ENCODE measurements at regions not wholly inside any gene's neighbourhood (a gene's known extent, or its start where the extent isn't known, plus 50 kb on each side); places are given as distances from the start of the nearest gene placed in this dataset.

DNA sequence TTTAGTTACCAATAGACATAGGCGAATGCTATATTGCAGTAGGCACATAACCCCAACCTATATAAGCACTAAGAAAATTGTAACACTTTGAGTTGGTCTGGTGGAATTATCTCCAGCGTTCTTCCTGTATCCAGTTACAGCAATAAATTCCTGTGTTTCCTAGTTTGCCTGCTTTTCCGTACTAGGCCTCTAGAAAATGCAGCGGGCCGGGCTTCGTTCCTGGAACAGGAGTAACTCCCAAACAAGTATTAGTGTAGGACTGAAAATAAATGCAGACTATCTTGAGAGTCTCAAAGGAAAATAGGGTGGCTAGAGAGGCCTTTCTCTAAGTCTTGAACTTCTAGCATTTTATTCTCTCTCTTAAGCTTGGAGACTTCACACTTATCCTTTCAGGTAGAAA is 159.8 kb downstream of the OR13H1 start:
- no peak for DNase-seq (ENCODE audit: low read depth)

DNA sequence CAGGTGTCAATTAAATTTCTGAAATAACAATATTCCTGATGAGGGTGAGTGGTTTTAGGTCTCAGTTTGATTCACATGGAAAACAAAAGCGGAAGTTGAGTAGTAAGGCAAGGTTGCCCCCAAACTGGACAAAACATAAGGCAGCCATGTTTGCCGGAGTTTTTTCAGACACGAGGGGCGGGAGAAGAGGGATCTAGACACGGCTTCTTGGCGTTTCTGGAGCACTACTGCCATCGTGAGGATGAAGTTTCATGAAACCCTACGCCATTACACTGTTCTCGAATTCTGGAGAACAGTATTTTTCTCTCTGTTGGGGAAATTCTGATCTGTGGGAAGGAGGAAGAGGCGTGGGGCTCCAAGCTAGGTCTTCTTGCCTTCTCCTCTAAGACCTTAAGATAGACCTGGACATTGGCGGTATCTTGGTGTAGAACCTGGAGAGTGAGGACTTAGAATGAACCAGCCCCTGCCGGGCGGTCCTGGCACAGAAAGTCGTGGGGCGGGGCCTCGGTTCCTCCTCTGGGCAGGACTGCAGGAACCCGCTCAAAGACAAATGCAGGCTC is 160.3 kb downstream of the OR13H1 start:
- no peak for DNase-seq (ENCODE audit: low read depth)

DNA sequence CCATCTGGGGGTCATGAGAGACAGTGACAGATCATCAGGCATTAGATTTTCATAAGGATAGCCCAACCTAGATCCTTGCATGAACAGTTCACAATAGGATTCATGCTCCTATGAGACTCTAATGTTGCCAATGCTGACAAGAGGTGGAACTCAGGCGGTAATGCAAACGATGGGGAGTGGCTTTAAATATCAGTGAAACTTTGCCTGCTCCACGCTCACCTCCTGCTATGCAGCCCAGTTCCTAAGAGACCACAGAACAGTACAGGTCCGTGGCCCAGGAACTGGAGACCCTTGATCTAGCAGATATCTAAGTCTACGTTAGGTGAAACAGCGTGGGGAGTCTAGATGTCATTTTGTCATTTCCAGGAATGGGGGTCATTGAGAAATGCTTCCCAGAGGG is 165.7 kb downstream of the OR13H1 start:
- no peak for DNase-seq (ENCODE audit: low read depth)

DNA sequence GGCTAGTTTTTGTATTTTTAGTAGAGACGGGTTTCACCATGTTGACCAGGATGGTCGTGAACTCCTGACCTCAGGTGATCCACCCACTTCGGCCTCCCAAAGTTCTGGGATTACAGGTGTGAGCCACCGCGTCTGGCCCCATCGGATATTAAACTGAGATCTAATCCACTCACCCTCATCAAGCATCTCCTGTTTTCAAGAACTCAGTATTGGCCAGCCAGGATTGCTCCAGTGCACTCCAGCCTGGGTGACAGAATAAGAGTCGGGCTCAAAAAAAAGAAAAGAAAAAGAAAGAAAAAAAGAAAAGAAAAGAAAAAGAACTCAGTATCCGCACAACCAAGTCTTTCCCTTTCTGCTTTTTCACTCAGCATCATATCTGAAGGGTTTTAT is 167.6 kb downstream of the OR13H1 start:
- no peak for DNase-seq (ENCODE audit: low read depth)

DNA sequence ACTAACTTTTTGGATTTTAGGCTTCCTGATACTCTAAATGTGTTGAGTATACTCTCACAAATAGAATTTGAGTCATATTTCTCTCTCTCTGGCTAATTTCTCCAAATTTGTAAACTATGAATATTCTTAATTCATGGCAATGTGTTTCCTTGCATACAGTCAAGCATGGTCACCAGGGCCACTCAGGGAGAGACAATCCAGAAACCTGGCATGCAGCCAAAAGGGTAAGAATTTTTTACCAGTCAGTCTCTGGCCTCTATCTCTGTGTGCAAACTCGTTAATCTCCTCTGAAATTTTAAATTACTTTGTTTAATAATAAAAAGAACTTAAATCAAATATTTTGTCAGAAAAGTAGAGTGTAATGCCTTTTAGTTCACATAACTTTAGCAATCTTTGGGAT is 179.8 kb downstream of the OR13H1 start:
- DNase-seq (ENCODE audit: low read depth), result no peak

DNA sequence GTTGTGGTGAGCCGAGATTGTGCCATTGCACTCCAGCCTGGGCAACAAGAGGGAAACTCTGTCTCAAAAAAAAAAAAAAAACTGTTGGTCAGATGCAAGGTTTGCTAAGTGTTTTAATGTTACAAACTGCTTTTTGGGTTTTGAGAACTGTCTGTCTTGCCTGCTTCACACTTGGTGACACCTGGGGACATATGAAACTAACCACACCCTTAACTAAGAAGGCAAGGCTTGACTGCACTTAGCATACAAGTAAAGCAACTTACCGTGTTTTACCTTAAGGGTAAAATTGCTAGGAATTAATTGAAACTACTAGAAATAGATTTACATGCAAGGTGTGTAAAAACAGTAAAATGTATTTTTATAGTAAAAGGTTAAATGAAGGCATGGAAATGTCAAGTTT is 180.4 kb downstream of the OR13H1 start:
- DNase-seq (ENCODE audit: low read depth), result no peak

DNA sequence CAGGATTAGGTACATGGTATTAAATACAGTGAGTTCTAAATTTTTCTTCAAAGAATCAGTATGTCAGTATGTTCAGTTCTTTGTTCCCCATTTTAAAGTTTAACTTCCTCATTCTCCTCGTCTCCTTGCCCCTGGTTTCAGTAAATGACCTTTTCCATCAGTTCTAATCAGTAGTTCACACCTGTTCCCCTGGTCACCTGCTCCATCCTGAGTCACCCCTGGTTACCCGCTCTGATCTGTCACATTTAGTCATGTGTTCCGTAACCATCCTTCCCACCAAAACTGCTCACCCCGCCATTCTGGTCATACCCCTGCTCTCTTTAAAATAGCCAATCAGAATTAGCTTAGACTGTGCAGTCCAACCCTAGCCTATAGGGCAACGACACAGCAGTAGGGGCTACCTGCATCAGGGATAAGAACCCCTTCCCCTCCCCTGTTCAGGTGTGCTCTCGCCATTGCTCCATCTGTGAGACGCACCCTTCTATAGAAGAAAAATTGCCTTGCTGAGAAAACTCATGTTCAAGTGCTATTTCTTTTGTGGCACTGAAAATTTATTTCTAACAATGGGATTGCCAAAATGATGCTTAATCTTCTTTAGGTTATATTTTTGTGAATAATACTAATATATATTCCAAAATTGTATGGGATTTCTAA is 181.3 kb downstream of the OR13H1 start:
- DNase-seq (ENCODE audit: low read depth), result no peak

DNA sequence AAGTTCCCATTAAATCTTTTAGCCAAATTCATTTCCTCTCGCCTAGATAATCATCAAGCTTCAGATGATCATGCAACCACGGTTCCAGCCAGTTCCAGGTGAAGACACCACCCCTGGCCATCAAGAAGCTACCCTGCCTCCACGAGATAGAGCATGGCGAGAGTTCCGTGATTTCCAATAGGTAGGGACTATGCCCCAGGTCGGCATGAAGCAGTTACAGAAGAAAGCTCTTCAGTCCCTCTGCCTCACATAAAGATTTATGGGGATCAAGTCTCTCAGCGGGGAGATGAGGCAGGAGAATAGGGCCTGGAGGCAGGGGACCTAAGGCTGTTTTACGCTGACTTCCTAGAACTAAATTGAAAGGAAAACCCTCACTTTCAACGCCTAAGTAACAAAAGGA is 183.9 kb downstream of the OR13H1 start:
- no peak for DNase-seq (ENCODE audit: low read depth)

DNA sequence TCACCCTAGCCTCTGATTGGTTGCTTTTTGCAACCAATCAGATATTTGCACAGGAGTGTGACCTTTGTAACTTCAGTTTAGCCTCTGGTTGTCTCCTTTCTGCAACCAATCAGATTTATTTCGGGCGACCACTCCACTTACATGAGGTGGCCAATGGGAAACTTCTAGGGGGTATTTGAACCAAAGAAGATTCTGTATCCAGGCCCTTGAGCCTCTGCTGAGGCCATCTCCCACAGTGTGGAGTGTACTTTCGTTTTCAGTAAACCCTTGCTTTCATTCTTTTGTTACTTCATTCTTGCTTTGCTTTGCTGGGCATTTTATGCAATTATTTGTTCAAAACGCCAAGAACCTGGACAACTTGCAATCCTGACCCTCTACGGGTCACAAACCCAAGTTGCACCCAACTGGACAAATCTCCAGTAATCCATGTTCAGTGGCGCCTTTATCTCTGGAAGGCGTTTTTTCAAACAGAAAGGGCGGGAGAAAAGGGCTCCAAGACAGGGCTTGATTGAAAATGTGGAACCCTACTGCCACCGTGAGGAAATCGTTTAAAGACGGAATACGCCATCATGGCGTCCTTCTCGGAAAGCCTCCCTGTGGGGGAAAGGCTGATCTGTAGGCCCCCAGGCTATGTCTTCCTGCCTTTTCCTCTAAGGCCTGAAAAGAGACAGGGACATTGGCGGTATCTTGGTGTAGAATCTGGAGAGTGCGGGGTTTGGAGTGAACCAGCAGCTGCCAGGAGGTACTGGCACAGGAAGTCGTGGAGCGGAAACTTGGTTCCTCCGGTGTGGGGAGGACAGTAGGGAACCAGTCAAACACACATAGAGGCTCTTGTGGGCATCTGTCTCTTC is 184.6 kb downstream of the OR13H1 start:
- no peak for DNase-seq (ENCODE audit: low read depth)

DNA sequence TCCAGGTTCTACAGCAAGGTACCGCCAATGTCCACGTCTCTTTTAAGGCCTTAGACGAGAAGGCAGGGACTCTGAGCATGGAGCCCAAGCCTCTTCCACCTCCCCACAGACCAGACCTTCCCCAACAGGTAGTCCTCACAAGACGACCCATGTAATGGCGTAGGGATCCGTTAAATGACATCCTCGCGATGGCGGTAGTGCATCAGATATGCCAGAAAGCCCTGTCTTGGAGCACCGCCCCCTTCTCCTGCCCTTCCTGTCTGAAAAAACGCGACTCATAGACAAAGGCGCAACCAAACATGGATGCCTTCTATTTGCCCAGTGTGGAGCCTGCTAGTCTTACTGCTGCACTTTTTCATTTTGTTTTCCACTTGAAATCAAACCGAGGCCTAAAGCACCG is 185.4 kb downstream of the OR13H1 start:
- no peak for DNase-seq (ENCODE audit: low read depth)

DNA sequence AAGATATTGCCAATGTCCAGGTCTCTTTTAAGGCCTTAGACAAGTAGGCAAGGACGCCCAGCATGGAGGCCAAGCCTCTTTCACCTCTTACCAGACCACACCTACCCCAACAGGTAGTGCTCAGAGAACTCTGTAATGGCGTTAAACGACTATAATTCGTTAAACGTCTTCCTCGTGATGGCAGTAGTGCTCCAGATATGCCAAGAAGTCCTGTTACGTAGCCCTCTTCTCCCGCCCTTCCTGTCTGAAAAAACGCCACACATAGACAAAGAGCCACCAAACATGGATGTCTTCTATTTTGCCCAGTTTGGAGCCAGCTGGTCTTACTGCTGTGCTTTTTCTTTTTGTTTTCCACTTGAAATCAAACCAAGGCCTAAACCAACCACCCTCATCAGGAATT is 190.7 kb downstream of the OR13H1 start:
- DNase-seq (ENCODE audit: low read depth), result no peak

DNA sequence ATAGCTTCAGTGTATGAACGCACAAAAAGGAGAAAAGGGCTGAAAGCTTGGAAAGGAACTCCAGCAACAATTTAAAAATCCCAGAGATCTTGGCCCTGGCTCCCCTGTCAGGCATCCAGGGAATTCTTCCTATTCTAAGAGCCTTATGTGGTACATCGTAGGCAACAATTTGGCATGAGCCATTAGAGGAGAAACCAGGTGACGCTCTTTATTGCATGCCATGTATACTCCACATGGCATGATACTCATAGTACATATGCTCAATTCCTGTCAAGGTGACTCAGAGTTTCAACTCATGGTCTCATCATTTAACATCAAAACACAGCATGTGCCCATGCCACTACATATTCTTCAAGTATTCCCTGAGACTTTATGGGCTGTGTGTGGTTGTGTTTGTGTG is 191.3 kb downstream of the OR13H1 start:
- no peak for DNase-seq (ENCODE audit: low read depth)

DNA sequence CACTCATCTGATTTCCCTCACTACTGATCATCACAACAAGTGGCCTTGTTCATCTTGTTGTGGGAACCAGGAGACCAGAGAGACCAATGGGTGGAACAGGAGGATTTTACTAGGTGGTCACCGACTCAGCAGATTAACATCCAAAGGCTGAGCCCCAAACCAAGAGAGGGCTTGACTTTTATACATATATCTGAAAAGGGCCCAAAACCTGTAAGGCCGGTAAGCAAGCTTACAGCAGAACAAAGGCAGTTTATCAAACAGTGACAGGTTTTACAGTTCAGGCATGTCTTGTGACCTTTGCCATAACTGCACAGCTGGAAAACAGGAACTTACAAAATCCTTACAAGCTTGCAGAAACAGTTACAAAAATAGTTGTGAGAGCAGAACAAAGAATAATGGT is 195.9 kb downstream of the OR13H1 start:
- DNase-seq (ENCODE audit: low read depth), result no peak

DNA sequence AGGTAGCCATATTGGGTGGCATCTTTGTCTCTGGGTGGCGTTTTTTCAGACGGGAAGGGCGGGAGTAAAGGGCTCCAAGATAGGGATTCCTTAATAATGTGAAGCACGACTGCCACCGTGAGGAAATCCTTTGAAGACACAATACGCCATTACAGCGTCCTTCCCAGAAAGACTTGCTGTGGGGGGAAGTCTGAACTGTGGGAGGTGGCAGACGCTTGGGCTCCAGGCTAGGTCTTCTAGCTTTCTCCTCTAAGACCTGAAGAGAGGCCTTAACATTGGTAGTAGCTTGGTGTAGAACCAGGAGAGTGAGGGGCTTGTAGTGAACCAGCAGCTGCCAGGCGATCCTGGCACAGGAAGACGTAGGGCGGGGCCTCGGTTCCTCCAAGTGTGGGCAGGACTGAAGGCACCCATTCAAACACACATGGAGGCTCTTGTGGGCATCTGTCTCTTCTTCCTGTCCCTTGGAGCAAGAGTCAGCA is 197.3 kb downstream of the OR13H1 start:
- DNase-seq (ENCODE audit: low read depth), result no peak

DNA sequence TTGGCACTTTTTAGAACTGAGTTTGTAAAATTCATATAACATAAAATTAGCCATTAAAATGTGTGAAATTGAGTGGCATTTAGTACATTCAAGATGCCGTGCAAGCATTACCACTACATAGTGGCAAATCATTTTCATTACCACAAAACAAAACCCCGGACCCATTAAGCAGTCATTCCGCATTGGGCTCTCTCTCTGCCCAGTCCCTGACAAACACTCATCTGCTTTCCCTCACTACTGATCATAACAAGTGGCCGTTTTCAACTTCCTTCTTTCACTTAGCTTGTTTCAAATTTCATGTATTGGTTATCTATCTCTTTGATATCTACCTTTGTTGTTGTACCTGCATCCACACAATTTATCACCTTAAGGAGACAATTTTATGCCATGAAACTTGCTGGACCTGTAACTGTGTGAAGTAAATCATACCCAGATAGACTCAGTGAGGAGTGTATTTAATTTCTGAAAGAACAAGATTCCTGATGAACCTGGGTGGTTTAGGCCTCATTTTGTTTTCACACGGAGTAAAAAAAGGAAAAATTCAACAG is 202.1 kb downstream of the OR13H1 start:
- no peak for DNase-seq (ENCODE audit: low read depth)

DNA sequence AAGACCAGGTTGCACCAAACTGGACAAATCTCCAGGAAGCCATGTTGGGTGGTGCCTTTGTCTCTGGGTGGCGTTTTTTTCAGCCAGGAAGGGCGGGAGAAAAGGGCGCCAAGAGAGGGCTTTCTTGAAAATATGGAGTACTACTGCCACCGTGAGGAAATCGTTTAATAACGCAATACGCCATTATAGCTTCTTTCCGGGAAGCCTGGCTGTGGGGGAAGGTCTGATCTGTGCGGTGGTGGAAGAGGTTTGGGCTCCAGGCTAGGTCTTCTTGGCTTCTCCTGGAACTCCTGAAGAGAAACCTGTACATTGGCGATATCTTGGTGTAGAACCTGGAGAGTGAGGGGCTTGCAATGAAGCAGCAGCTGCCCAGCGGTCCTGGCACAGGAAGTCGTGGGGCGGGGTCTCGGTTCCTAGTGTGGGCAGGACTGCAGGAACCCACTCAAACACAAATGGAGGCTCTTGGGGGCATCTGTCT is 202.7 kb downstream of the OR13H1 start:
- no peak for DNase-seq (ENCODE audit: low read depth)

DNA sequence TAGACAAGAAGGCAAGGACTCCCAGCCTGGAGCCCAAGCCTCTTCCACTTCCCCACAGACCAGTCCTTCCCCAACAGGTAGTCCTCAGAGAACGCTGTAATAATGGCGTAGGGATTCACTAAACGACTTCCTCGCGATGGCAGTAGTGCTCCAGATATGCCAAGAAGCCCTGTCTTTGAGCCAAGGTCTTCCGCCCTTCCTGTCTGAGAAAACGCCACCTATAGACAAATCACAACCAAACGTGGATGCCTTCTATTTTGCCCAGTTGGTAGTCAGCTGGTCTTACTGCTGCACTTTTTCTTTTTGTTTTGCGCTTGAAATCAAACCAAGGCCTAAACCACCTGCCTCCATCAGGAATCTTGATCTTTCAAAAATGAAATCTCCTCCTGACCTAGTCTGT is 203.3 kb downstream of the OR13H1 start:
- no peak for DNase-seq (ENCODE audit: low read depth)

DNA sequence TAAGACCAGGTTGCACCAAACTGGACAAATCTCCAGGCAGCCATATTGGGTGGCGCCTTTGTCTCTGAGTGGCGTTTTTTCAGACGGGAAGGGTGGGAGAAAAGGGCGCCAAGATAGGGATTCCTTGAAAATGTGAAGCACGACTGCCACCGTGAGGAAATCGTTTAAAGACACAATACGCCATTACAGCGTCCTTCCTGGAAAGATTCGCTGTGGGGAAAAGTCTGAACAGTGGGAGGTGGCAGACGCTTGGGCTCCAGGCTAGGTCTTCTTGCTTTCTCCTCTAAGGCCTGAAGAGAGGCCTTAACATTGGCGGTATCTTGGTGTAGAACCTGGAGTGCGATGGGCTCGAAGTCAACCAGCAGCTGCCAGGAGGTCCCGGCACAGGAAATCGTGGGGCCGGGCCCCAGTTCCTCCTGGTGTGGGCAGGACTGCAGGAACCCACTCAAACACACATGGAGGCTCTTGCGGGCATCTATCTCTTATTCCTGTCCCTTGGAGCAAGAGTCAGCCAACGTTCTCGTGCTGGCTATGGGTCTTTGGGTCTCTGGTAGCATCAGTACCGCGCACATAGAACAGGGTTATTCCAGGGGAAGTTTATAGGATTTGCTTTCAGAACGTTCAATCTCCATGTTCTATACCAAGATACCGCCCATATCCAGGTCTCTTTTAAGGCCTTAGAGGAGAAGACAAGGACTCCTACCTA is 208.8 kb downstream of the OR13H1 start:
- DNase-seq (ENCODE audit: low read depth), result no peak

DNA sequence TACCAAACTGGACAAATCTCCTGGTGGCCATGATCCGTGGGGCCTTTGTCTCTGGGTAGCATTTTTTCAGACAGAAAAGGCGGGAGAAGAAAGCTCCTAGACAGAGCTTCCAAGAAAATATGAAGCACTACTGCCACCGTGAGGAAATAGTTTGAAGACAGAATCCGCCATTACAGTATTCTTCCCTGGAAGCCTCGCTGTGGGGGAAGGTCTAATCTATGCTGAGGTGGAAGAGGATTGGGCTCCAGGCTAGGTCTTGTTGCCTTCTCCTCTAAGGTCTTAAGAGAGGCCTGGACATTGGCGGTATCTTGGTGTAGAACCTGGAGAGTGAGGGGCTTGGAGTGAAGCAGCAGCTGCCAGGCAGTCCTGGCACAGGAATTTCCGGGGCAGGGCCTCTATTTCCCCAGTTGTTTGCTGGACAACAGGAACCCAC is 218.9 kb downstream of the OR13H1 start:
- no peak for DNase-seq (ENCODE audit: low read depth)

DNA sequence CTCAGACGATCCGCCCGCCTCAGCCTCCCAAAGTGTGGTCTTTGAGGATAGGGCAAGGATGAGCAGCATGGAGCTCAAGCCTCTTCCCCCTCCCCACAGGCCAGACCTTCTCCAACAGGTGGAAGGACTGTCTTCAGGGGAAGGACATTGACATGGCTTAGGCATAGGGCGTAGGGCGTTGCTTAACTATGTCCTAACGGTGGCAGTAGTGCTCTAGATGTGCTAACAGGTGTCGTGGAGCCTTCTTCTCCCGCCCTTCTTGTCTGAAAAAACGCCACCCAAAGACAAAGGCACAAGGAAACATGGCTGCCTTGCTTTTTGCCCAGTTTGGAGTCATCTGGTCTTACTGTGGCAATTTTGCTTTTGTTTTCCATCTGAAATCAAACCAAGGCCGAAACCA is 219.8 kb downstream of the OR13H1 start:
- no peak for DNase-seq (ENCODE audit: low read depth)

DNA sequence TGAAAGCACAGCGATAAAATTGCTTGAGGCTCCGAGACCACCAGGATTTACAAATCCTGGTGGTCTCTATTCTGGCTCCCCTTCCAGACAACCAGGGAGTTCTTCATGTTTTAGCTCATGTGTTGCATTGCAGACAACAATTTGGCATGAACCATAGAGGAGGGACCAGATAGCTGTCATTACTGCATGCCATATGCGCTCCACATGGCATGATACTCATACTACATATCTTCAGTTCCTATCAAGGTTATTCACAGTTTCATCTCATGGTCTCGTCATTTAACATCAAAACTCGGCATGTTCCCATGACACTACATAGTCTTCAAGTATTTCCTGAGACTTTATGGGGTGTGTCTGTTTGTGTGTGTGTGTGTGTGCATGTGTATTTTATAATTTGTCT is 220.3 kb downstream of the OR13H1 start:
- no peak for DNase-seq (ENCODE audit: low read depth)

All from EH (cell line).